H9 (cell line): ENCODE measurements at regions not wholly inside any gene's neighbourhood (a gene's known extent, or its start where the extent isn't known, plus 50 kb on each side); places are given as distances from the start of the nearest gene placed in this dataset.

Experiments
- DNase-seq: peaks from one replicate; pipeline ENCODE4 v3.0.0-alpha.2; 2017
- H2AFZ ChIP-seq: one replicate; pipeline ENCODE4 v1.6.1; 2013; ENCODE audit warnings: mild to moderate bottlenecking, low read length, control low read depth, moderate library complexity
- H2AK5ac ChIP-seq: 2 replicates; pipeline ENCODE4 v1.6.1; 2013; ENCODE audit warnings: low read length, control low read depth, mixed read lengths; ENCODE audit not compliant: insufficient read length
- H2BK120ac ChIP-seq: one replicate; pipeline ENCODE4 v1.6.1; 2013; ENCODE audit warnings: low read depth, mild to moderate bottlenecking, low read length, control low read depth, inconsistent platforms; ENCODE audit not compliant: poor library complexity, severe bottlenecking
- H2BK12ac ChIP-seq: 2 replicates; pipeline ENCODE4 v1.6.1; 2013; ENCODE audit warnings: low read length, control low read depth, mixed read lengths, low read depth; ENCODE audit not compliant: insufficient read length
- H2BK15ac ChIP-seq: 2 replicates; pipeline ENCODE4 v1.6.1; 2013; ENCODE audit warnings: low read depth, low read length, control low read depth
- H2BK20ac ChIP-seq: one replicate; pipeline ENCODE4 v1.6.1; 2013; ENCODE audit warnings: low read depth, mild to moderate bottlenecking, low read length, control low read depth, inconsistent platforms; ENCODE audit not compliant: poor library complexity, severe bottlenecking
- H2BK5ac ChIP-seq: 2 replicates; pipeline ENCODE4 v1.6.1; 2013; ENCODE audit warnings: low read length, control low read depth, mixed read lengths; ENCODE audit not compliant: insufficient read length
- H3K14ac ChIP-seq: 2 replicates; pipeline ENCODE4 v1.6.1; 2013; ENCODE audit warnings: low read length, control low read depth; ENCODE audit not compliant: insufficient read depth
- H3K18ac ChIP-seq: 2 replicates; pipeline ENCODE4 v1.6.1; 2013; ENCODE audit warnings: low read depth, mild to moderate bottlenecking, mixed read lengths, low read length, control low read depth; ENCODE audit not compliant: insufficient read length
- H3K23ac ChIP-seq: 2 replicates; pipeline ENCODE4 v1.6.1; 2013; ENCODE audit warnings: low read length, control low read depth, mixed read lengths, low read depth; ENCODE audit not compliant: insufficient read length
- H3K23me2 ChIP-seq: 2 replicates; pipeline ENCODE4 v1.6.1; 2013; ENCODE audit warnings: low read depth, mild to moderate bottlenecking, mixed read lengths, low read length, control low read depth; ENCODE audit not compliant: insufficient read length, poor library complexity, severe bottlenecking
- H3K27ac ChIP-seq: 2 replicates; pipeline ENCODE4 v1.5.1; 2013; ENCODE audit warnings: low read length, control low read depth, mixed read lengths, low read depth; ENCODE audit not compliant: insufficient read length
- H3K27me3 ChIP-seq: 2 replicates; pipeline ENCODE4 v1.6.1; 2013; ENCODE audit warnings: low read length, control low read depth, inconsistent platforms; ENCODE audit not compliant: insufficient read depth
- H3K4ac ChIP-seq: 2 replicates; pipeline ENCODE4 v1.6.1; 2013; ENCODE audit warnings: low read depth, mild to moderate bottlenecking, control low read depth, inconsistent platforms, low read length, moderate library complexity
- H3K4me1 ChIP-seq: 2 replicates; pipeline ENCODE4 v1.6.1; 2013; ENCODE audit warnings: low read length, control low read depth, inconsistent platforms; ENCODE audit not compliant: insufficient read depth
- H3K4me2 ChIP-seq: 2 replicates; pipeline ENCODE4 v1.6.1; 2013; ENCODE audit warnings: low read length, control low read depth, mixed read lengths; ENCODE audit not compliant: insufficient read length, insufficient read depth
- H3K56ac ChIP-seq: 2 replicates; pipeline ENCODE4 v1.6.1; 2013; ENCODE audit warnings: low read depth, mild to moderate bottlenecking, mixed read lengths, low read length, control low read depth; ENCODE audit not compliant: insufficient read length
- H3K79me1 ChIP-seq: 2 replicates; pipeline ENCODE4 v1.6.1; 2013; ENCODE audit warnings: low read depth, mild to moderate bottlenecking, moderate library complexity, low read length, control low read depth, inconsistent platforms; ENCODE audit not compliant: insufficient read depth, poor library complexity, severe bottlenecking
- H3K79me2 ChIP-seq: 2 replicates; pipeline ENCODE4 v1.6.1; 2013; ENCODE audit warnings: low read length, control low read depth, inconsistent platforms; ENCODE audit not compliant: insufficient read depth
- H3K9ac ChIP-seq: 2 replicates; pipeline ENCODE4 v1.6.1; 2013; ENCODE audit warnings: low read length, control low read depth, mixed read lengths; ENCODE audit not compliant: insufficient read length; ENCODE audit errors: extremely low read depth
- H3K9me3 ChIP-seq: one replicate; pipeline ENCODE4 v1.6.1; 2013; ENCODE audit warnings: low read depth, low read length, inconsistent platforms; ENCODE audit not compliant: control insufficient read depth
- H3T11ph ChIP-seq: one replicate; pipeline ENCODE4 v1.6.1; 2013; ENCODE audit warnings: mild to moderate bottlenecking, low read length, control low read depth, inconsistent platforms
- H4K20me1 ChIP-seq: one replicate; pipeline ENCODE4 v1.6.1; 2013; ENCODE audit not compliant: control insufficient read depth, insufficient read length, insufficient read depth
- H4K5ac ChIP-seq: 2 replicates; pipeline ENCODE4 v1.6.1; 2013; ENCODE audit warnings: low read depth, mild to moderate bottlenecking, mixed read lengths, low read length, control low read depth; ENCODE audit not compliant: insufficient read length
- H4K8ac ChIP-seq: replicated peaks from 2 replicates; pipeline ENCODE4 v1.6.1; 2013; ENCODE audit warnings: low read length, control low read depth, mixed read lengths, low read depth; ENCODE audit not compliant: insufficient read length
- H4K91ac ChIP-seq: 2 replicates; pipeline ENCODE4 v1.6.1; 2013; ENCODE audit warnings: low read depth, mild to moderate bottlenecking, moderate library complexity, mixed read lengths, low read length, control low read depth; ENCODE audit not compliant: insufficient read length
- H3K27ac Mint-ChIP-seq, 3 experiments: 2 replicates in 2 of 3; 3 replicates in 1 of 3; pipeline ENCODE4 v1.8.0; 2020 to 2021; ENCODE audit warnings: mixed read lengths in 3 of 3, mild to moderate bottlenecking in 1 of 3, moderate library complexity in 1 of 3
- H3K27me3 Mint-ChIP-seq: 2 replicates; pipeline ENCODE4 v1.8.0; 2021; ENCODE audit warnings: low read depth, mild to moderate bottlenecking, moderate library complexity, mixed read lengths
- H3K36me3 Mint-ChIP-seq, 3 experiments: 2 replicates in 2 of 3; 3 replicates in 1 of 3; pipeline ENCODE4 v1.8.0; 2020 to 2021; ENCODE audit warnings: low read depth in 3 of 3, mixed read lengths in 3 of 3; ENCODE audit not compliant: insufficient read depth in 1 of 3
- H3K4me1 Mint-ChIP-seq, 2 experiments: 2 replicates each; pipeline ENCODE4 v1.8.0; 2020; ENCODE audit warnings: mixed read lengths in 2 of 2
- H3K4me3 Mint-ChIP-seq, 2 experiments: 2 replicates in 1 of 2; 3 replicates in 1 of 2; pipeline ENCODE4 v1.8.0; 2020 to 2021; ENCODE audit warnings: mild to moderate bottlenecking in 2 of 2, mixed read lengths in 2 of 2, moderate library complexity in 1 of 2
- H3K9me3 Mint-ChIP-seq, 2 experiments: 2 replicates in 1 of 2; 3 replicates in 1 of 2; pipeline ENCODE4 v1.8.0; 2020; ENCODE audit warnings: mild to moderate bottlenecking in 2 of 2, mixed read lengths in 2 of 2, moderate library complexity in 1 of 2
- CTCF ChIP-seq: fragments of 200-600 bp; sonication (generic); conservative IDR thresholded peaks from 3 replicates; pipeline ENCODE4 v1.8.0; 2021; ENCODE audit warnings: antibody characterized with exemption, mild to moderate bottlenecking
- WGBS: extraction: QIAGEN DNeasy Blood & Tissue Kit; methylation state at CpG from one replicate; pipeline ENCODE4 v1.1.7; 2013; ENCODE audit warnings: missing lambda C conversion rate, low lambda C conversion rate, mixed read lengths; ENCODE audit not compliant: insufficient read length; ENCODE audit errors: extremely low coverage; 5-methylcytosine and 5-hydroxymethylcytosine counted together

DNA sequence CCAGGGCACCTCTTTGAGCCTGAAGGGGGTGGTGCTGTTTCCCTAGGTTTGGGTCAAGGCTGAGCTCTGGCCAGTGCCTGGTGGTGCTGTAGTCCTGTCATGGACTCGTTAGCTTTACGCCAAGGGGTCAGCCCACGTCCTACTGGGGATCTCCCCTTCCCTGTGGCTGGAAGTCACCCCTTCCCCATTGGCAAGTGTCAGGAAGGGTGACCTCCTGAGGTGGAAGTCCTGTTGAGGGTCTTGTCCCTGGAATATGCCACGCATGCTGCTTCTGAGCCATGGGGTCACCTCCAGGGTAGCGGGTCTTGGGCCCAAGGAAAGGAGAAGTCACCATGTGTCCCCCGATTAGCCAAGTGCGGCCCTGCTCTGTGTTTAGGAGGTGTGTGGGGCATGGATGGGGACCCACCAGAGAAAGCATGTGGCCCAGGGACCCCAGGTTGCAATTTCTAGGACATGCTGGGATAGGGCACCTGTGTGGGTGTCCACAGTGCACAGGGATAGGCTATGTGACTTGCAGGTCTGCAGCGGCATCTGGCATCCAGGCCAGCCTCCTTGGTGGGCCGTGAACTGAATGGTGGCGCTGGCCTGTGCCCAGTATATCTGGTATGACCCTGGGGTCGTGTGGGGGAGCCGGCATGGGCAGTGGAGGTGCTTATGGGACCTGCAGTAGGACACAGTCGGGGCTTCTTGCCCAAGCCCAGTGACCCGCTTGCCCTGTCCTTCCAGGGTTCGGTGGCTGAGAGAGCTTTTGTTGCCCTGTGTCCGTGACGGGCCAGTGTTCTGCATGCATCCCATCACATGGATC is 226.7 kb downstream of the SNRPN start:
- H3T11ph ChIP-seq: no peak overlapping the region
- H3K4me1 Mint-ChIP-seq: no peaks in the 10 kb centered on the region
- no peak overlapping the region for H2BK5ac ChIP-seq
- H3K27ac Mint-ChIP-seq: no peak overlapping the region
- peaks cover 4% of the 10 kb centered on the region; the same call in 1 of the 2 replicates for H3K27me3 Mint-ChIP-seq
- H3K27me3 ChIP-seq: no peaks in the 10 kb centered on the region
- H3K18ac ChIP-seq: no peak overlapping the region
- no peak overlapping the region for H2AK5ac ChIP-seq
- H3K79me2 ChIP-seq: no peaks in the 10 kb centered on the region
- no peak overlapping the region for H2AFZ ChIP-seq
- H3K9ac ChIP-seq: no peak overlapping the region
- H3K4me3 Mint-ChIP-seq: no peak overlapping the region
- H3K23me2 ChIP-seq: no peaks in the 10 kb centered on the region
- H4K5ac ChIP-seq: no peak overlapping the region
- no peaks in the 10 kb centered on the region for H3K4me1 ChIP-seq
- H3K9me3 ChIP-seq: peaks cover 50% of the 10 kb centered on the region
- H3K56ac ChIP-seq: no peak overlapping the region
- no peak overlapping the region for H2BK20ac ChIP-seq
- H4K91ac ChIP-seq: no peak overlapping the region
- H4K20me1 ChIP-seq: no peaks in the 10 kb centered on the region
- no peak overlapping the region for H2BK15ac ChIP-seq
- no peak overlapping the region for H3K4ac ChIP-seq
- no peak overlapping the region for H4K8ac ChIP-seq
- H3K36me3 Mint-ChIP-seq: peaks cover 0 to 3% (median 2%) of the 10 kb centered on the region in 3 experiments; a peak in 2 of 7 replicates
- no peak overlapping the region for H3K14ac ChIP-seq
- H3K9me3 Mint-ChIP-seq: peaks cover 77 to 78% of the 10 kb centered on the region in 2 experiments
- no peak overlapping the region for H2BK120ac ChIP-seq
- no peak overlapping the region for H3K4me2 ChIP-seq
- no peak for TF ChIP-seq CTCF
- H3K27ac ChIP-seq: no peak overlapping the region
- peak; percentile 12 for DNase-seq
- H3K79me1 ChIP-seq: no peaks in the 10 kb centered on the region
- no CpG with 5 or more reads among the region's 17 CpGs for WGBS
- H2BK12ac ChIP-seq: no peak overlapping the region
- no peak overlapping the region for H3K23ac ChIP-seq
